OCI-LY3 (cell line): ENCODE measurements at regions not wholly inside any gene's neighbourhood (a gene's known extent, or its start where the extent isn't known, plus 50 kb on each side); places are given as distances from the start of the nearest gene placed in this dataset.

ENCODE experiments used
- H2AFZ ChIP-seq: fragments of 200-600, 300-600 bp; shearing (Covaris generic); 2 replicates; pipeline ENCODE4 v1.6.0; 2014; ENCODE audit warnings: antibody characterized with exemption, low read depth, low read length
- H3K27ac ChIP-seq: fragments of 200-600, 300-600 bp; sonication (generic); 2 replicates; pipeline ENCODE4 v1.5.1; 2014; ENCODE audit warnings: mild to moderate bottlenecking, low read length, moderate library complexity, mixed read lengths
- H3K27me3 ChIP-seq: fragments of 200-600, 300-600 bp; sonication (generic); 2 replicates; pipeline ENCODE4 v1.6.1; 2014; ENCODE audit warnings: low read depth, low read length, mixed read lengths
- H3K36me3 ChIP-seq: fragments of 200-600, 300-600 bp; sonication (generic); replicated peaks from 2 replicates; pipeline ENCODE3; 2014; ENCODE audit warnings: low read depth, low read length, mixed read lengths
- H3K4me1 ChIP-seq: fragments of 300-600, 200-600 bp; sonication (generic); 2 replicates; pipeline ENCODE4 v1.6.1; 2014; ENCODE audit warnings: low read length, mixed read lengths
- H3K4me2 ChIP-seq: fragments of 200-600, 300-600 bp; sonication (generic); 2 replicates; pipeline ENCODE4 v1.6.1; 2014; ENCODE audit warnings: low read length, mixed read lengths
- H3K4me3 ChIP-seq: fragments of 300-600, 200-600 bp; sonication (generic); 2 replicates; pipeline ENCODE4 v1.5.1; 2014; ENCODE audit warnings: antibody characterized with exemption, mild to moderate bottlenecking, low read length, moderate library complexity
- H3K79me2 ChIP-seq: fragments of 300-600, 200-600 bp; shearing (Covaris generic); 2 replicates; pipeline ENCODE4 v1.6.1; 2014; ENCODE audit warnings: mild to moderate bottlenecking, low read length, mixed read lengths
- H3K9ac ChIP-seq: fragments of 300-600, 200-600 bp; shearing (Covaris generic); 2 replicates; pipeline ENCODE4 v1.6.0; 2014; ENCODE audit warnings: mild to moderate bottlenecking, low read length, moderate library complexity
- H3K9me3 ChIP-seq: fragments of 200-600, 300-600 bp; shearing (Covaris generic); 2 replicates; pipeline ENCODE4 v1.6.1; 2014; ENCODE audit warnings: low read length, mixed read lengths; ENCODE audit not compliant: insufficient read depth
- H4K20me1 ChIP-seq: fragments of 200-600, 300-600 bp; sonication (generic); 2 replicates; pipeline ENCODE4 v1.6.1; 2016; ENCODE audit warnings: low read length, mixed read lengths; ENCODE audit not compliant: insufficient read depth
- CTCF ChIP-seq: fragments of 200-600, 300-600 bp; sonication (generic); IDR thresholded peaks from 2 replicates; pipeline ENCODE4 v1.5.1; 2014; ENCODE audit warnings: antibody characterized with exemption, low read length, low read depth
- EZH2phosphoT487 ChIP-seq: fragments of 200-600 bp; shearing (Covaris generic); IDR thresholded peaks from 2 replicates; pipeline ENCODE4 v1.6.1; 2018; ENCODE audit warnings: antibody characterized with exemption, mixed run types, low read depth

GRCh38 chr22:47621253-47621652 lies 858.8 kb downstream of the TBC1D22A start:
- H3K9me3 ChIP-seq = no peaks in the 10 kb centered on the region
- H4K20me1 ChIP-seq = no peaks in the 10 kb centered on the region
- H3K79me2 ChIP-seq = no peaks in the 10 kb centered on the region
- no peaks in the 10 kb centered on the region for H3K4me1 ChIP-seq
- H2AFZ ChIP-seq = no peak overlapping the region
- H3K27me3 ChIP-seq = no peaks in the 10 kb centered on the region
- H3K27ac ChIP-seq = no peak overlapping the region
- no peak for TF ChIP-seq CTCF
- TF ChIP-seq EZH2phosphoT487 = no peak
- H3K36me3 ChIP-seq = no peaks in the 10 kb centered on the region
- H3K4me2 ChIP-seq = no peak overlapping the region
- no peak overlapping the region for H3K9ac ChIP-seq
- no peak overlapping the region for H3K4me3 ChIP-seq

- Histone ChIP-seq H3K27me3 (no peaks in the 10 kb centered on the region), H3K79me2 (no peaks in the 10 kb centered on the region), H3K27ac (no peak overlapping the region), H3K36me3 (no peaks in the 10 kb centered on the region), H3K4me2 (no peak overlapping the region), H3K9me3 (no peaks in the 10 kb centered on the region), H4K20me1 (no peaks in the 10 kb centered on the region), H2AFZ (no peak overlapping the region), H3K9ac (no peak overlapping the region), H3K4me3 (no peak overlapping the region), H3K4me1 (no peaks in the 10 kb centered on the region)
- TF ChIP-seq EZH2phosphoT487 = no peak
- TF ChIP-seq CTCF = no peak
Measured at GRCh38 chr22:47620391-47620790, 857.9 kb downstream of the TBC1D22A start.

- H3K27me3 ChIP-seq = no peaks in the 10 kb centered on the region
- H4K20me1 ChIP-seq = no peaks in the 10 kb centered on the region
- H3K9ac ChIP-seq = no peak overlapping the region
- no peak overlapping the region for H3K4me2 ChIP-seq
- H3K36me3 ChIP-seq = no peaks in the 10 kb centered on the region
- no peak overlapping the region for H2AFZ ChIP-seq
- H3K4me1 ChIP-seq = no peaks in the 10 kb centered on the region
- H3K9me3 ChIP-seq = no peaks in the 10 kb centered on the region
- no peaks in the 10 kb centered on the region for H3K79me2 ChIP-seq
- no peak overlapping the region for H3K27ac ChIP-seq
- TF ChIP-seq EZH2phosphoT487 (no peak), CTCF (no peak)
- H3K4me3 ChIP-seq = no peak overlapping the region
Measured at GRCh38 chr22:47619631-47620030, 857.2 kb downstream of the TBC1D22A start.

GRCh38 chr22:47618180-47619010 lies 855.9 kb downstream of the TBC1D22A start:
- Histone ChIP-seq H3K79me2 (no peaks in the 10 kb centered on the region), H3K27ac (no peak overlapping the region), H3K27me3 (no peaks in the 10 kb centered on the region), H4K20me1 (no peaks in the 10 kb centered on the region), H3K36me3 (no peaks in the 10 kb centered on the region), H3K4me3 (no peak overlapping the region), H2AFZ (no peak overlapping the region), H3K9ac (no peak overlapping the region), H3K9me3 (no peaks in the 10 kb centered on the region), H3K4me1 (no peaks in the 10 kb centered on the region), H3K4me2 (no peak overlapping the region)
- TF ChIP-seq CTCF (no peak), EZH2phosphoT487 (no peak)
